Endometrium (tissue), 2 donors: ENCODE measurements at regions not wholly inside any gene's neighbourhood (a gene's known extent, or its start where the extent isn't known, plus 50 kb on each side); places are given as distances from the start of the nearest gene placed in this dataset.
"Not testable (repeated sequence)": the region's sequence is repeated elsewhere in the genome, so short reads cannot be mapped to it uniquely, and the experiment has no call there.

Experiments used
- FAIRE-seq: peaks from 2 replicates; lab custom pipeline; 2012; peaks lifted over from hg19 to GRCh38; lab: Jason Lieb, UNC
- donor health status: control.
- donor health status: control.

- FAIRE-seq = no peak
These were observed 225.0 kb upstream of the ZNF217 start for GRCh38 chr20:53818457-53819177.

GRCh38 chr20:53817513-53817912 is 223.9 kb upstream of the ZNF217 start:
- not testable (repeated sequence) for FAIRE-seq

GRCh38 chr20:53816872-53817398 is 223.3 kb upstream of the ZNF217 start:
- no peak for FAIRE-seq

- FAIRE-seq = no peak
These were observed 221.9 kb upstream of the ZNF217 start for GRCh38 chr20:53815509-53815908.

DNA sequence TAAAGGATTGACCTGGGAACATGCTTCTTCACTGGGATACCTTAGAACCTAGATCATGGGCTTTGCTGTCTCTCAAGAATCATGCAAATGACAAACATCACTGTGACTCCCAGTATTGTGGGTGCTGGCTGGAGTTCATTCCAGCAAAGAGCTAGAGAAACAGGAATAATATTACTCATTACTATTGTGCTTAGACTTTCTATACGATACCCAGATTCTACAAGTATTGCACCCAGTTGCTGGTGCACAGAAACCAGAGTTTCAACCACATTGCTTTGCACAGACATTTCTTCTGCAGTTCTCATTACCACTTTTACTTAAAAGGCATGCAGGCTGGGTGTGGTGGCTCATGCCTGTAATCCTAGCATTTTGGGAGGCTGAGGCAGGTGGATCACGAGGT is 220.4 kb upstream of the ZNF217 start:
- FAIRE-seq = no peak

DNA sequence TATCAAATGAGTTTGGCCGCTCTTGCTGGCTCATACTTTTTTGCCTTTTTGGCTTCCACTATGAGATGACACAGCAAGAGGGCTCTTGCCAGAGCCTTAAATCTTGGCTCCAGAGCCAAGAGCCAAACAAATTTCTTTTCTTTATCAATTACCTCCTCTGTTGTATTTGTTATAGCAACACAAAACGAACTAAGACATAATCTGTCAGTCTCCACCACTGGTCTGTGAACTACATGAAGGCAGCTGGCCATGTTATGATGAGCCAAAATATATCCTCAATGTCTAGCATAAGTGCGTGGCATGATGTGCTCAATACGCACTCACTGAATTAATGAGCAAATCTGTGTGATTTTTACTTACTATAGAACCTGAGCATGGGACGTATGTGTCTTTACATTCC is 220.0 kb upstream of the ZNF217 start:
- no peak for FAIRE-seq

GRCh38 chr20:53811577-53811976 is 217.9 kb upstream of the ZNF217 start:
- no peak for FAIRE-seq

DNA sequence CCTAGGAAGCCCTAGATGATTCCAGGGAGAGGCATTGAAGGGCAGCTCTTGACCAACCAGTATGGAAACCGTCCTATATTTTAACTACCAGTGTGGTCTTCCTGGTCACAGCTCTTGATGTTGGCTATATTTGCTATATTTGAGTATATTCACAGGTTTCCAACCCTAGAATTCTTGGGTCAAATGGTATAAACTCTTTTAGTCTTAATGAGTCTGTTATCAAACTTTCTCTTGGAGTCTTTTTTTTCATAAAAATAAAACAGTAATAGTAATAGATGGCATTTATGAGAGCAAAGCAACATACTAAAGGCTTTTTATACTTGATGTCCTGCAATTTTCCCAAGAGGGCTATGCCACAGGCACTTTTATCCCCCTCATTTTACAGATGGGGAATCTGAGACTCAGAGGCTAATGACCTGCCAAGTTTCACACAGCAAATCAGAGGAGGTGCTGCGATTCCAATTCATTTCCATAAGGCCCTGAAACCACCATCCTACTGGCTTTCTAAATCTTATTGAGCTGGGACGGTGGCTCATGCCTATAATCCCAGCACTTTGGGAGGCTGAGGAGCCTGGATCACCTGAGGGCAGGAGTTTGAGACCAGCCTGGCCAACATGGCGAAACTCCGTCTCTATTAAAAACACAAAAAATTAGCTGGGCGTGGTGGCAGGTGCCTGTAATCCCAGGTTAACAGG is 217.2 kb upstream of the ZNF217 start:
- no peak for FAIRE-seq

DNA sequence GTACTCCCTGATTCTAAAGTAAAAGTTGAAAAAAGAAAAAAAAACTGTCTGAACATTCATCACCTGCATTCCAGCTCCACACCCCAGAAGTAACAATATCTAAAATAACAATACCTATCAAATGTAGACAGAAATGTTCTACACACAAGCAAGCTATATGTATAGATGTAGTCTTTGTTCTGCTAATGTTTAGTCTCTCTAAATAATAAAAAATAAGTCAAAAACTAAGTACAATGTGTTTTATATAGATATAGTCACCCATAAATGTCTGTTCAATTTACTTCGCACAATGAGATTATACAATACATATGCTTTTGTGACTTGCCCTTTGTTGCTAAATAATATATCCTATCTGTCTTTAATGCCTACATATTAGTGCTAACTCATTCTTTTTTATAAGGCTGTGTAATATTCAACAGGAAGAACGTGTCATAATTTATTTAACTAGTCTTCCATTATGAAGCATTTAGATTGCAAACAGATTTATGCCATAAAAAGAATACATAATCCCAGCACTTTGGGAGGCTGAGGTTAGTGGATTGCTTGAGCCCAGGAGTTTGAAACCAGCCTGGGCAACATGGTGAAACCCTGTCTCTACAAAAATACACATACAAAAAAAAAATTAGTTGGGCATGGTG is 216.2 kb upstream of the ZNF217 start:
- no peak for FAIRE-seq

GRCh38 chr20:53809217-53809616 is 215.6 kb upstream of the ZNF217 start:
- FAIRE-seq = no peak

- no peak for FAIRE-seq
These were observed 215.1 kb upstream of the ZNF217 start for GRCh38 chr20:53808733-53809132.

- not testable (repeated sequence) for FAIRE-seq
These were observed 214.7 kb upstream of the ZNF217 start for GRCh38 chr20:53808302-53808701.

DNA sequence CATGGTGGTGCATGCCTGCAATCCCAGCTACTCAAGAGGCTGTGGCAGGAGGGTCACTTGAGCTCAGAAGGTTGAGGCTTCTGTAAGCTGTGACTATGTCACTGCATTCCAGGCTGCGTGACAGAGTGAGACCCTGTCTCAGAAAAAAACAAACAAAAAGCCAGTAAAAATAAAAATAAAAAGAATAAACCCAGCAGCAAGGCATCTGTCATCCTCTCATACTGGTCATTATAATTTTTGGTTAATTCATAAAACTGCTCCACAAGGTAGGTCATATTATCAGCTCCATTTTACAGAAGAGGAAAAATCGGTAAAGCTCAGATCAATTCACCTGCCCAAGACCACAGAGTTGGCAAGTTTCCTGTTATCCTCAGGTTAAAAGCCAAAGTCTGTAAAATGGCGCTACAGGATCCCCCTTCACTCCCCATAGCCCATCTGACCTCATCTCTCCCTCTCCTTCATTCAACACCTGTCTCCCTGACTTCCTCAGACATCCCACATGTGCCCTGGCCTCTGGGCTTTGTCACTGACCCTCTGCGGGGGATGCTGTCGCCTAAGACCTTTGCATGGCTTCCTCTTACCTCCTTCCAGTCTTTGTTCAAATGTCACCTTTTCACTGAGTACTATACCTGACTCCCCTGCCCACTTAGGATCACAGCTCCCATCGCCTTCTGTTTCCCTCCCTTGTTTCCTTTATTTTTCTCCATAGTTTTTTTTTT is 213.2 kb upstream of the ZNF217 start:
- FAIRE-seq = no peak

DNA sequence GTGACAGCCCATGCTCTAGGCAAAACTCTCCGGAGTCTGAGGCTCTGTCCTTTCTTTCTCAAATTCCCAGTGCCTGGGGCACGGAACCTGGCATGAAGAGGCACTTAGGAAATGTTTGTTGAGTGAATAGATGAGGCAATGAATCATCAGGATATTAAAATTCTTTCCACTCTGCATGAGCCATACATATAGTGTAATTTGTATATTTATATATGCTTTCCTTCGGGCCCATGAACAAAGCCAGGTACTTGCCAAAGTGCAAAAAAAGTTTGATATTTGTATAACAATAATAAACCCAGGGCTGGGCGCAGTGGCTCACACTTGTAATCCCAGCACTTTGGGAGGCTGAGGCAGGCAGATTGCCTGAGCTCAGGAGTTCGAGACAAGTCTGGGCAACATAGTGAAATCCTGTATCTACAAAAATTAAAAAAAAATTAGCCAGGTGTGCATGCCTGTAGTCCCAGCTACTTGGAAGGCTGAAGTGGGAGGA is 212.3 kb upstream of the ZNF217 start:
- FAIRE-seq = no peak

- no peak for FAIRE-seq
These were observed 211.6 kb upstream of the ZNF217 start for GRCh38 chr20:53804920-53805894.

DNA sequence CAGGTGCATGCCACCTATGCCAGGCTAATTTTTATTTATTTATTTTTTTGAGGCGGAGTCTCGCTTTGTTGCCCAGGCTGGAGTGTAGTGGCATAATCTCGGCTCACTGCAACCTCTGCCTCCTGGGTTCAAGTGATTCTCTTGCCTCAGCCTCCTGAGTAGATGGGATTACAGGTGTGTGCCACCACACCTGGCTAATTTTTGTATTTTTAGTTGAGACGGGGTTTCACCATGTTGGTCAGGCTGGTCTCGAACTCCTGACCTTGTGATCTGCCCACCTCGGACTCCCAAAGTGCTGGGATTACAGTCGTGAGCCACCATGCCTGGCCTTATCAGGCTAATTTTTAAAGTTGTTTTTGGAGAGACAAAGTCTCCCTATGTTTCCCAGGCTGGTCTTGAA is 210.7 kb upstream of the ZNF217 start:
- FAIRE-seq = not testable (repeated sequence)

DNA sequence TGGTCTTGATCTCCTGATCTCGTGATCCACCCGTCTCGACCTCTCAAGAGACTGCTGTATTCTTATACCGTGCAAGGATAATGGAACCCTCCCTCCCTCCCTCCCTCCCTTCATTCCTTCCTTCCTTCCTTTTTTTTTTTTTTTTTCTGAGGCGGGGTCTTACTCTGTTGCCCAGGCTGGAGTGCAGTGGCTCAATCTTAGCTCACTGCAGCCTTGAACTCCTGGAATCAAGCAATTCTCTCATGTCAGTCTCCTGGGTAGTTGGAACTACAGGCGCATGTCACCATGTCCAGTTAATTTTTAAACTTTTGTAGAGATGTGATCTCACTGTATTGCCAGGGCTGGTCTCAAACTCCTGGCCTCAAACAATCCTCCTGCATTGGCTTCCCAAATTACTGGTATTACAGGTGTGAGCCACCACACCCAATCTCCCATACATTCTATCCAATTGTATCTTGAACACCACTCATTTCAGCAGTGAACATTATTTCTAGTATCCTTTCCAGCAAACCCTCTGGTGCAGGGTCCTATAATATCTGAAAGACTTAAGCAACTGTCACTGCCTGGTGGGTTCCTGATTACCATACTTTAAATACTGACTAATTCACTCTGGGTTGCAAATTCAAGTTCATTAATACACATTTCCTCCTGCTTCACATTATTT is 210.0 kb upstream of the ZNF217 start:
- FAIRE-seq = no peak

GRCh38 chr20:53801609-53802370 is 208.2 kb upstream of the ZNF217 start:
- no peak for FAIRE-seq

DNA sequence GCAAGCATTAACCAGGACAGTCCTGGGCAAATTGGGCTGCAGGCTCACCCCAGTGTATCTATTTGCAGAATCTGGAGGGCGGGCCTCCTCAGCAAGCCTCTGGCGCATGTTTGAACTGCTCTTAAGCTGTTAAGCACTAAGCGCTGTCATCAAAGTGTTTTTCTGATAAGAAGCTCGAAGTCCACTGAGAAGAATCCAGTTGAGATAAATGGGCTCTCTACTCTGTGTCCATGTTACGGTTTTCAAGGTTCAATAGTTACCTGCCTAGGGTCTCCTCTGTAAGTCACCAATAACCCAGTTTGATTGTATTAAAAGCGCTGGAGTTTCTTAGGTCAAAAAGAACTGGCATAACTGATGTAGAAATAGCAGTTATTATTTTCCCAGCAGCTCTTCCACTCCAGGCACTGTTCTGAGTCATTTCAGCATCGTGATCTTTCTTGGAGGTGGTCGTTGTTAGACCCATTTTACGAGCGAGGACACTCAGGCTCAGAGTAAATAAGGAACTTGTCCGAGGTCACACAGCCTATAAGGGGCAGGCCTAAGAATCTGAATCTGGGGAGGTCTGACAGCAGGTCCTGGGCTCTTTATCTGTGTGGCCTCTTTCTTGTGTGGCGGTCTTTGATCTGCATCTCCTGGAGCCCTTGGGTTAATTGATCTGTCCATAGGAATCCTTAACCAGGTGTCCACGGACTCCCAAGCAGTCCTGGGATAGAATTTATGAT is 207.4 kb upstream of the ZNF217 start:
- FAIRE-seq = no peak
